LNCaP clone FGC (cell line): ENCODE measurements at regions not wholly inside any gene's neighbourhood (a gene's known extent, or its start where the extent isn't known, plus 50 kb on each side); places are given as distances from the start of the nearest gene placed in this dataset.

Experiments used
- DNase-seq: peaks from one replicate; pipeline ENCODE4 v3.0.0-alpha.2; 2011; ENCODE audit warnings: low read depth
- H3K4me3 ChIP-seq: 2 replicates; pipeline ENCODE4 v1.5.1; 2011; ENCODE audit warnings: mild to moderate bottlenecking, low read depth, low read length, control low read depth
- CTCF ChIP-seq: IDR thresholded peaks from 2 replicates; pipeline ENCODE4 v1.5.1; 2012; ENCODE audit warnings: mild to moderate bottlenecking; ENCODE audit not compliant: control insufficient read depth, insufficient read depth; ENCODE audit errors: extremely low read depth

GRCh38 chr5:107228226-107228625, 442.5 kb downstream of the EFNA5 start:
- H3K4me3 ChIP-seq = no peak overlapping the region
- peak; percentile 31 for DNase-seq
- TF ChIP-seq CTCF = no peak

- no peak for DNase-seq
- no peak overlapping the region for H3K4me3 ChIP-seq
- TF ChIP-seq CTCF = no peak
Measured at GRCh38 chr5:107224272-107224671, 446.5 kb downstream of the EFNA5 start.

GRCh38 chr5:107223066-107223465, 447.7 kb downstream of the EFNA5 start:
- H3K4me3 ChIP-seq = no peak overlapping the region
- TF ChIP-seq CTCF = no peak
- no peak for DNase-seq

- DNase-seq = no peak
- TF ChIP-seq CTCF = no peak
- H3K4me3 ChIP-seq = no peak overlapping the region
Measured at GRCh38 chr5:107219993-107220392, 450.7 kb downstream of the EFNA5 start.

GRCh38 chr5:107218457-107219193, 452.1 kb downstream of the EFNA5 start:
- no peak for TF ChIP-seq CTCF
- DNase-seq = no peak
- no peak overlapping the region for H3K4me3 ChIP-seq

GRCh38 chr5:107217721-107218130, 453.0 kb downstream of the EFNA5 start:
- peak; percentile 88 for DNase-seq
- no peak overlapping the region for H3K4me3 ChIP-seq
- TF ChIP-seq CTCF = no peak

- H3K4me3 ChIP-seq = no peak overlapping the region
- no peak for TF ChIP-seq CTCF
- no peak for DNase-seq
Measured at GRCh38 chr5:107216587-107216986, 454.1 kb downstream of the EFNA5 start.
